ENCODE measurements at regions not wholly inside any gene's neighbourhood (a gene's known extent, or its start where the extent isn't known, plus 50 kb on each side); places are given as distances from the start of the nearest gene placed in this dataset.
"Not testable (repeated sequence)": the region's sequence is repeated elsewhere in the genome, so short reads cannot be mapped to it uniquely, and the experiment has no call there.

GRCh38 chr4:107409872-107410271 is 310.2 kb downstream of the PAPSS1 start:
- H3K56ac ChIP-seq (ENCODE audit: extremely low read depth, insufficient read depth, low read length); H3K79me1 ChIP-seq (ENCODE audit: low read depth in 1 of 2, low read length in 2 of 2); H3K14ac ChIP-seq (replicated peaks; ENCODE audit: low read depth, low read length); CTCF ChIA-PET; DNase-seq; H3K36me3 ChIP-seq (ENCODE audit: control insufficient read depth, insufficient read depth, low read length); H3K4me3 ChIP-seq (ENCODE audit: insufficient read depth, low read depth, low read length); in situ Hi-C loops (cut with MboI; ENCODE audit: low sequenced_read_pairs); POLR2A ChIA-PET (ENCODE audit: unreplicated experiment); H3K9me3 ChIP-seq (ENCODE audit: control insufficient read depth, insufficient read depth, low read length); H2AK5ac ChIP-seq (ENCODE audit: low read depth, low read length); BruUV-seq (replicated peaks); H3K4ac ChIP-seq (ENCODE audit: low read depth, low read length); dilution Hi-C loops (cut with HindIII; ENCODE audit: low sequenced_read_pairs, unreplicated experiment); H3K9ac ChIP-seq (ENCODE audit: low read depth, low read length); ATAC-seq (ENCODE audit: low read depth); H3K27me3 ChIP-seq (ENCODE audit: control insufficient read depth, insufficient read depth, low read length); H3K9me1 ChIP-seq (ENCODE audit: insufficient read depth, low read length); H2AFZ ChIP-seq (replicated peaks; ENCODE audit: low read length, poor library complexity); H3K4me2 ChIP-seq (ENCODE audit: low read depth, low read length); H3K18ac ChIP-seq (ENCODE audit: low read depth, low read length); H3K23ac ChIP-seq (ENCODE audit: low read depth, low read length); H2AK9ac ChIP-seq (replicated peaks; ENCODE audit: low read depth, low read length, poor library complexity); H2BK20ac ChIP-seq (ENCODE audit: low read depth, low read length); H4K8ac ChIP-seq (ENCODE audit: low read depth in 2 of 2, low read length in 2 of 2); H2BK15ac ChIP-seq (ENCODE audit: low read depth, low read length); H3K27ac ChIP-seq (ENCODE audit: insufficient read depth, low read length); H4K5ac ChIP-seq (ENCODE audit: low read depth, low read length); H4K20me1 ChIP-seq (ENCODE audit: insufficient read depth, low read length); H3K4me1 ChIP-seq (ENCODE audit: control insufficient read depth, insufficient read depth, low read length); H4K91ac ChIP-seq (ENCODE audit: insufficient read depth, low read depth, low read length); H2BK5ac ChIP-seq (ENCODE audit: low read depth, low read length, poor library complexity, severe bottlenecking); H2BK120ac ChIP-seq (ENCODE audit: low read depth, low read length): not testable (repeated sequence)
- WGBS, 2 experiments (ENCODE audit: extremely low coverage in 2 of 2, insufficient read length in 1 of 2) = 100% methylated on average over 3 of the region's 7 CpGs; no CpG with 5 or more reads in 1 of the 2 experiments
- intact Hi-C loops (cut with micrococcal nuclease) = loop anchor here (5.0 kb wide), 1 partner anchor 1057 kb away; no protein-coding TSS in a partner anchor
